ENCODE measurements at regions not wholly inside any gene's neighbourhood (a gene's known extent, or its start where the extent isn't known, plus 50 kb on each side); places are given as distances from the start of the nearest gene placed in this dataset.

- Histone ChIP-seq H3K36me3 (ENCODE audit: control insufficient read depth, insufficient read depth, low read length) (no peaks in the 10 kb centered on the region), H3K27ac (ENCODE audit: low read length) (no peak overlapping the region), H3K4me3 (ENCODE audit: low read depth in 2 of 2, low read length in 2 of 2) (no peak overlapping the region), H3K27me3 (ENCODE audit: control insufficient read depth, insufficient read depth, low read length) (no peaks in the 10 kb centered on the region), H3K9me3 (ENCODE audit: control insufficient read depth, insufficient read depth, low read depth, low read length) (no peaks in the 10 kb centered on the region), H3K4me1 (ENCODE audit: control insufficient read depth, insufficient read depth, low read length) (peaks cover 4% of the 10 kb centered on the region)
- POLR2A ChIA-PET = no interaction called here
- BruUV-seq (replicated peaks) = no TSS peak
- TF ChIP-seq REST (IDR thresholded peaks at IDR 0.05; ENCODE audit: insufficient read depth in 1 of 2, low read depth in 2 of 2, low read length in 1 of 2) (no peak), SIN3A (IDR thresholded peaks at IDR 0.05; ENCODE audit: borderline replicate concordance, insufficient read depth, low read depth, low read length) (no peak), POLR2AphosphoS5 (IDR thresholded peaks at IDR 0.05; ENCODE audit: low read depth, low read length) (no peak), TCF7L2 (IDR thresholded peaks at IDR 0.05; ENCODE audit: low read depth, low read length) (no peak), CTCF (IDR thresholded peaks at IDR 0.05) (no peak)
- intact Hi-C loops (cut with micrococcal nuclease; ENCODE audit: unreplicated experiment) = no loop called here
- ATAC-seq = no peak
- CTCF ChIA-PET = no interaction called here
- in situ Hi-C loops (cut with HindIII; ENCODE audit: low pct_unique_long_range_greater_than_20kb, low sequenced_read_pairs) = no loop called here
- DNase-seq (ENCODE audit: low read depth, low spot score) = no peak
Observed at GRCh38 chr4:128597500-128597899, 212.0 kb upstream of the JADE1 start.

GRCh38 chr4:128596853-128597252, 212.6 kb upstream of the JADE1 start:
- Histone ChIP-seq H3K27ac (ENCODE audit: low read length) (no peak overlapping the region), H3K4me3 (ENCODE audit: low read depth in 2 of 2, low read length in 2 of 2) (no peak overlapping the region), H3K27me3 (ENCODE audit: control insufficient read depth, insufficient read depth, low read length) (no peaks in the 10 kb centered on the region), H3K4me1 (ENCODE audit: control insufficient read depth, insufficient read depth, low read length) (peaks cover 4% of the 10 kb centered on the region), H3K9me3 (ENCODE audit: control insufficient read depth, insufficient read depth, low read depth, low read length) (no peaks in the 10 kb centered on the region), H3K36me3 (ENCODE audit: control insufficient read depth, insufficient read depth, low read length) (no peaks in the 10 kb centered on the region)
- in situ Hi-C loops (cut with HindIII; ENCODE audit: low pct_unique_long_range_greater_than_20kb, low sequenced_read_pairs) (no loop called here), intact Hi-C loops (cut with micrococcal nuclease; ENCODE audit: unreplicated experiment) (no loop called here)
- ATAC-seq = no peak
- no peak for DNase-seq (ENCODE audit: low read depth, low spot score)
- POLR2A ChIA-PET = no interaction called here
- no TSS peak for BruUV-seq (replicated peaks)
- TF ChIP-seq SIN3A (IDR thresholded peaks at IDR 0.05; ENCODE audit: borderline replicate concordance, insufficient read depth, low read depth, low read length) = no peak
- TF ChIP-seq TCF7L2 (IDR thresholded peaks at IDR 0.05; ENCODE audit: low read depth, low read length) = no peak
- TF ChIP-seq POLR2AphosphoS5 (IDR thresholded peaks at IDR 0.05; ENCODE audit: low read depth, low read length) = no peak
- CTCF ChIA-PET = no interaction called here

GRCh38 chr4:128596115-128596514, 213.4 kb upstream of the JADE1 start:
- Histone ChIP-seq H3K27ac (ENCODE audit: low read length) (no peak overlapping the region), H3K36me3 (ENCODE audit: control insufficient read depth, insufficient read depth, low read length) (no peaks in the 10 kb centered on the region), H3K27me3 (ENCODE audit: control insufficient read depth, insufficient read depth, low read length) (no peaks in the 10 kb centered on the region)

More at GRCh38 chr4:128596115-128596514, 213.4 kb upstream of the JADE1 start:
- CTCF ChIA-PET = no interaction called here
- Histone ChIP-seq H3K4me1 (ENCODE audit: control insufficient read depth, insufficient read depth, low read length) (peaks cover 3% of the 10 kb centered on the region), H3K4me3 (ENCODE audit: low read depth in 2 of 2, low read length in 2 of 2) (no peak overlapping the region), H3K9me3 (ENCODE audit: control insufficient read depth, insufficient read depth, low read depth, low read length) (no peaks in the 10 kb centered on the region)
- BruUV-seq (replicated peaks) = no TSS peak
- ATAC-seq = no peak
- in situ Hi-C loops (cut with HindIII; ENCODE audit: low pct_unique_long_range_greater_than_20kb, low sequenced_read_pairs) (no loop called here), intact Hi-C loops (cut with micrococcal nuclease; ENCODE audit: unreplicated experiment) (no loop called here)
- TF ChIP-seq TCF7L2 (IDR thresholded peaks at IDR 0.05; ENCODE audit: low read depth, low read length) (no peak), CTCF (IDR thresholded peaks at IDR 0.05) (no peak), SIN3A (IDR thresholded peaks at IDR 0.05; ENCODE audit: borderline replicate concordance, insufficient read depth, low read depth, low read length) (no peak), REST (IDR thresholded peaks at IDR 0.05; ENCODE audit: insufficient read depth in 1 of 2, low read depth in 2 of 2, low read length in 1 of 2) (no peak), POLR2AphosphoS5 (IDR thresholded peaks at IDR 0.05; ENCODE audit: low read depth, low read length) (no peak)
- POLR2A ChIA-PET = no interaction called here
- DNase-seq (ENCODE audit: low read depth, low spot score) = no peak
